GF-D8 (cell line): ENCODE measurements at regions not wholly inside any gene's neighbourhood (a gene's known extent, or its start where the extent isn't known, plus 50 kb on each side); places are given as distances from the start of the nearest gene placed in this dataset.

ENCODE experiments used
- DNase-seq: peaks from one replicate; lab custom pipeline; 2025; lab: John Stamatoyannopoulos, UW

DNA sequence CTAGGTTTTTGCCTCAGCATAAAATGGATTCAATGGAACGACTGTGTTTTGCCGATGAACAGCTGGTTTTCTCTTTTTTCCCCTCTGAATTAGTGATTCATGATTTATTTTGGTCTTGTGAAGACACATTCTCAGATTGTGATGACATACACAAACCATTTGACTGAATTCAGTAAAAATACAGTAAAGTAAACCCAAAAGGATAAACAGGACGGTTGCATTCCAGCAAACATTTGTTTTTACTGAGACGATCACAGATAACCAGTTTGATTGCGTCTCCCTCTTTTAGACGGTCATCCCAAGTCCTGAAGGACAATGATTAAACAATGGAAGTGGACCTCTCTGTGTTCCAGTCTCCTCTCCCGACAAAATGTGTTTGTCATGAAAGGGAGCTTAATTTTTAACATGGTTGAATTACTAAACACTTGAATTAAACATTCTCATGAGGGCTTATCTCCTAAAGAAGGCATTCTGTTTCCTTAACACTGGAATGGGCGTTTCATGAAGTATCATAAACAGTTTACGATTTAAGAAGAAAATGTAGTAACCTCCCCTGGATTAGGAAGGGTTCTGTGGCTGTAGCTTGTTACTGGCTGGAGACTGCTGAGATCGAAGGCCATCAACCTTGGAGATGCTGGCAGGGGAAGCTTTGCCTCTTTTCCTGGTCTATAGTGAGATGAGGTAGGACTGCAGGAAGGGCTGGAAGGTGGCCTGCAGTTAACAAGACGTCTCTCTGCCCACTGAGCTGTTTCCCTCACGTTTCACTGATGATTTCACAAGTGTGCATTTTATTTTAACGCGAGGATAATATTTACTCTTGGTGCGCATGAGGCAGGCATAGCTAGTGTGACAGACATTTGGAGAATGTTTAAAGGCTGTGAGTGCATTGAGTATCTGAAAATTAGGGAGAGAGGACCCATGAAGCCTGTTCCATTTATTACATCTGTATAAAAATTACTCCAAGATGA is 457.9 kb downstream of the FGF9 start:
- DNase-seq = no peak

DNA sequence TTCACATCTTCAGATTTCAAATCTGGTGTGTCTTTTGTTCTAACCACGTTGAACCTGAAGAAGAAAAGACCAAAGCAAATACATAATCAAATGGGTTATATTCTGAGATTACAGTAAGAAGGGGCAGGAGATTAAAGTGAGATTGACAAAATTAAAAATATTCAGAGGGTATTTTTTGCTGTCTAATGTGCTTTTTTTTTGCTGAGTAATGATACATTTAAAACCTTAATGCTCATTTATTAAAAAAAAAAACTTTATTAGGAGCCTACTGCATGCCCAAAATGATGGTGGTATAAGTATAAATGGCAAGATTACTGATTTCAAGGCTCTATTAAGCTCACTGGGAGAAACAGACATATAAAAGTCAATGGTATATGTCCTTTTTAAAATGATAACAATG is 459.4 kb downstream of the FGF9 start:
- DNase-seq = no peak

DNA sequence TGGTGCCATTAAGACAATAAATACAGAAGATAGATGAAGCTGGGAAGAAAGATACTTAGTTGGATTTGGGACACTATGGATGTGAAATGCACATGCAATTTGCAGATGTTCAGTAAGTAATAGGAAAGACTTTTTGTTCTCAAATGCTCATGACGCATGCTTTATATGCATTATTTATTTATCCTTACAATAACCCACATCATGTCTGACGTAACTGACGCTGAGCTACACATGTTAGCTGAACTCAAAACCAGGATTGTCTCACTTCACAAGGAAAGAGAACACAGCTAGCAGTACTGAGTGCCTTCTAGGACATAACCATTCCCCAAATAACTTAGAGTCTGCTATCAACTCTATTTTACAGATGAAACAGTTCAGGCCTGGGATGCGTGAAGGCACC is 463.4 kb downstream of the FGF9 start:
- no peak for DNase-seq

DNA sequence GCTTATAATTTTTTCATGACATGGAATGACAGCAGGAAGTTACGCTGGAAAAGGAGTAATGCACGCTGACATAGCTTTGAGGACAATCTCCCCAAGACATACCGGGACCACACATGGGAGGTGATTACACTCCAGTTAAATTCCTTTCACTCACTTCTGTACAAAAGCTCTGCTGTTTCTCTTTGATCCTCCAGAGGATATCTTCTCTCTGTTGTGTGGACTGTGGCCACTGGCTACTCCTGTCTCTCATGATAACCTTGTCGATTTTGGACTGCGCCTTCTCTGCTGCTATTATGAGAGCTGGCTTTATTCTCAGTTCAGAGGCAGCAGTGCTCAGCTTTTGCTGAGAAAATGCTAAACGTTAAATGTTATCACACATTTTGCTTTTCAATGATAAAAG is 464.6 kb downstream of the FGF9 start:
- no peak for DNase-seq

DNA sequence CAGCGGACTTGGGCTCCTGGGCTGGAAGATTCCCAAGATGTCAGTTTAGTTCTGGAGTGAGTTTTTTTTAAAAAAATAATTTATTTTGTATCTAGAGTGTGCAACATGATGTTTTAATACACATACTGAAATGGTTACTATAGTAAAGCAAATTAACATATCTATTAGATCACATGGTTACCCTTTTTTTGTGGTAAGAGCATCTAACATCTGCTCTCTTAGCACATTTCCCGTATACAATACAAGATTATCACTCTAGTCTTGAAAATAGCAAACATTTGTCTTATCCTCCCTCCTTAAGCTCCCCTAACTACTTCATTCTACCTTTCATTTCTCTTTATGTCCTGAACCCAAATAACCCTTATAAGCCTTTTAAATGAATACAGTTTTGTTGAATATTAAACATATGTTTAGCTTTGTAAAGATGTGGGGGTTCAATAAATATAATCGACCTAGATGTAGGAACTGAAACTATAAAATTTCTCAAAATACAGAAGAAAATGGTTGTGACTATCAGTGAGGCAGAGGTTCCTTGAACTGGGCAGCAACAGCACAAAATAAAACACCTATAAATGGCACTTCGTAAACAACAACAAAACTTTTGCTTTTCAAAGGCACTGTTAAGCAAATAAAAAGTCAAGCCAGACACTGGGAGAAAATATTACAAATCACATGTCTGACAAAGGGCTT is 466.6 kb downstream of the FGF9 start:
- DNase-seq = no peak

DNA sequence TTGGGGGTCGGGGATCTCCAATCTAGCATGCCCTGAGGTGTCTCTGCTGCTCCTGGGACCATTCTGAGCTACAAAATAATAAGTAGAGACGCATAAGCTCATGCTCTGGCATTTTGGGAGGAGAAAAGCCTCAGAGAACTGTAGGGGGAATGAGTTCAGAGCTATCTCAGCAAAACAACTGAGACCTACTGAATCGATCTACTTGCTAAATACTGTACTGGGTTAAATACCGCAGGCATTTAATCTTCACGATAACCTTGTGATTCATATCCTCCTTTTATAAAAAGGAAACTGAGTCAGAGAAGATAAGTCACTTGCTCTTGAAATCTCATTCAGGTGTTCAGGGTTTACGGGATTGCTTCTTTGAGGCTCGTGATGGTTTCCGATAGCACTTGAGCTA is 468.1 kb downstream of the FGF9 start:
- DNase-seq = no peak

DNA sequence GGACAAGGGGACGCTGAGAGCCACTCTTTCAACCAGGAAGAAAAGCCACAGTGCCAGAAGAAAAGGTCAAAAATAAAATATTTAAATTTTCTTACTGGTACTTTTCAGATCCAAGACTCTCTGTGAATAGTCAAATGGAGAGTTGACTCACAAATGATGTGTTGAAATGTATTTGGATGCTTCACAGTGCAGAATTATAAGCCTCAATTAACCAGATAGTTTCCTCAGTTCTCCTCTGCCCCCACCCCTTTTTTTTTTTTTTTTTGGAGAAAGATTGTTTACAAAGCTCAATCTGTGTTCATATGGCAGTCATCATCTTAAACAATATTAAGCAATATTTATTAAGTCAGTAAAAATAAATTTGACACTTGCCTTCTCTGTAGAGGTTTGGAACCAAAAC is 470.8 kb downstream of the FGF9 start:
- no peak for DNase-seq

DNA sequence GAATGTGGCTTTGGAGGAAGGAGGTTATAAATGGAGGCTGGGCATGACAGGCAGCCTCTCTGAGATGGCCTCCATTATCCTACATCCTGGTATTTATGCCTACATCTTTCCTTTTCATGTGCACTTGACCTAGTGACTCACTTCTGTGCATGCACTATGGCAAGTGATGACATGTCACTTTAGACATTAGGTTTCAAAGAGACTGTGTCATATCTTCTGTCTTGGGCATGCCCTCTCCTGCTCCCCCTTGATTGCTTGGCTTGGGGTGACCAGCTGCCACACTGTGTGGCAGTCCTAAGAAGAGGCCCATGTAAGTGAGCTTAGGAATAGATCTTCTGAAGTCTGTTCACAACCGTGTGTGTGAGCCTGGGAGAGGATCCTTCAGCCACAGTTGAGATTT is 472.8 kb downstream of the FGF9 start:
- DNase-seq = no peak

DNA sequence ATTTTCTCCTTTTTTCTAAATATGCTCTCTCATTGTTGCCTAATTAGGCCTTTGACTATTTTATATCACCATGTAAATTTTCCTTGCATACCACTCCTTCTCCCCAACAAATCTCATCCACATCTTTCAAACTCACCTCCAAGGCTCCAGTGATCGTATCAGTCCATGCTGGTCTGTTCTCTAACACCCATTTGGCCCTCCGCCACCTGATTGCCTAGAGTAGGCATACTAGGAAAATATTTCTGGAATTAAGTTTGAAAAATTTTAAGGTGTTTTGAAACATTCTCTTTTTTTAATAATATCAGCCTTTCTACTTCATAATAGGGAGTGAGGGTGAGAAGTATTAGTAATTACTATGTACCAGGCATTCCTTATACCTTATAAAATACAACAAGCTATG is 473.9 kb downstream of the FGF9 start:
- DNase-seq = no peak

DNA sequence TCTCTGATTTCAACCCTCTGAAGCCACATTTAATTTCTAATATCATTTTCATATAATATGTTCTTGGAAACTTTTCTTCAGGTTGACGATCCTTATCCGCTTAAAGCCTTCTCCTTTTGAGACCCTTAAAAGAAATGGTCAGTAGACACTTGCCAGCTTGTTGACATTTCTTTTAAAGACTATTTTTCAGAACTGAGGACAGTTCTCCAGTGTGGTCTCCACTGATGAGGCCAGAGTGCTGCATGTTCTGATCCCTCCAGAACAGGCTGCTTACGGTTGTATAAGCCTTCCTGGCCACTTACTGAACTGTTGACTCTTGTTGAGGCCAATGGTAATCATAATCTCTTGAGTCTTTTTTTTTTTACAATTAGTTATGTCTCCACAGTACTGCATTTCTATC is 477.3 kb downstream of the FGF9 start:
- DNase-seq = no peak

DNA sequence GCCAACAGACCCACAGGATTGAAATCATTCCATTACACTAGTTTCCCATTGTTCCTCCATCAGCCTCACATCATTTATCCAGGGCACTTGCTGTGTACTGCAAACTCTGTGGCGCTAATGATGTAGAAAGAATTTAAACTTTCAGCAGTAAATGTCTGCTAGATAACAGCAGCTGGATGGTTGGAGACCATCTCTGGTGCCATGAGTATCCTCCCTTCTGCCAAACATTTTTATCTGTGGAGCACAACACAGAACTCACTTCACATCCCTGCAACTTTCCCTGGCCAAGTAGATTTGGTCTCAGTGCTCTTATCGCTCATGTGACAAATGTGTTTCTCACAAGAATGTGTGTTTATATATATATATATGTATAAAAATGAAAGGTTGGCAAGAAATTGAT is 481.9 kb downstream of the FGF9 start:
- no peak for DNase-seq

DNA sequence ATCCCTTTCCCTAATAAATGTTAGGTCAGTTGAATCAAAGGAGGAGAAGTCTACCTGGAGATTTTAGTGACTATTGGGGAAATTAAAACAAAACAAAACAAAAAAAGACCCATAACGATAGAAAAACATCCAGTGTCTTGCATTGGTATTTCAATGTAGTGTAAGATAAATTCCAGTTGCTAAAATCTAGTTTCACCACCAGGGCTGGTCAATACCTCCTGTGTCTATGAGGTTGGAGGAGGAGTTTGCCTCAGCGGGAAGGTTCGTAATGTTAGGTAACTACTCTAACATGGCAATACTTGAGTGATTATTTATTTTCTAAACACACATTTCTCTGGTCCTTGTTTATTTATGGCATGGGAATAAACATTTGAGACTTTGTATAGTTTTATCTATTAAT is 483.2 kb downstream of the FGF9 start:
- DNase-seq = no peak

DNA sequence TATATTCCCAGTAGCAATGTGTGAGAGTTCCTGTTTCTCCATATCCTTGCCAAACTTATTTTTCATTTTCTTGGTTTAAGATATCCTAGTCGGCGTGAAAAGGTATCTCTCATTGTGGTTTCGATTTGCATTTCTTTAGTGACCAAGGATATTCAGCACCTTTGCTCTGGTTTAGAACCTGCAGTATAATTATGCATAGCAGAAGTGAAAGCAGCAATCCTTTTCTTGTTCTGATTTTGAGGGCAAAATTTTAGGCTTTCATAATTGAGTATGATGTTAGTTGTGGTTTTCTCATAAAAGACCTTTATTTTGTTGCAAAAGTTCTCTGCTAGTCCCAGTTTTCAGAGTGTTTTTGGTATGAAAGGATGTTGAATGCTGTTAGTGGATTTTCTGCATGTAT is 491.0 kb downstream of the FGF9 start:
- no peak for DNase-seq

DNA sequence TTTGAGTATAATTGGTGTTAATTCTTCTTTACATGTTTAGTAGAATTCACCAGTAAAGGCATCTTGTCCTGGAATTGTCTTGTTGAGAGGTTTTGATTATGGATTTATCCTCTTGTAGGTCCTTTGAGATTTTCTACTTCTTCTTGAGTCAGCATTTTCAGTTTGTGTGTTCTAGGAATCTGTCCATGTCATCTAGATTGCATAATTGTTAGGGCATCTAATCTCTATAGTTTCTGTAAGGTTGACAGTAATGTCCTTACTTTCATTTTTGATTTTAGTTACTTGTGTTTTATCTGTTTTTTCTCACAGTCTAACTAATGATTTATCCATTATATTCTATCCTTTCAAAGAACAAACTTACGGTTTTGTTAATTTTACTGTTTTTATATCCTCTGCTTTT is 492.0 kb downstream of the FGF9 start:
- DNase-seq = no peak

DNA sequence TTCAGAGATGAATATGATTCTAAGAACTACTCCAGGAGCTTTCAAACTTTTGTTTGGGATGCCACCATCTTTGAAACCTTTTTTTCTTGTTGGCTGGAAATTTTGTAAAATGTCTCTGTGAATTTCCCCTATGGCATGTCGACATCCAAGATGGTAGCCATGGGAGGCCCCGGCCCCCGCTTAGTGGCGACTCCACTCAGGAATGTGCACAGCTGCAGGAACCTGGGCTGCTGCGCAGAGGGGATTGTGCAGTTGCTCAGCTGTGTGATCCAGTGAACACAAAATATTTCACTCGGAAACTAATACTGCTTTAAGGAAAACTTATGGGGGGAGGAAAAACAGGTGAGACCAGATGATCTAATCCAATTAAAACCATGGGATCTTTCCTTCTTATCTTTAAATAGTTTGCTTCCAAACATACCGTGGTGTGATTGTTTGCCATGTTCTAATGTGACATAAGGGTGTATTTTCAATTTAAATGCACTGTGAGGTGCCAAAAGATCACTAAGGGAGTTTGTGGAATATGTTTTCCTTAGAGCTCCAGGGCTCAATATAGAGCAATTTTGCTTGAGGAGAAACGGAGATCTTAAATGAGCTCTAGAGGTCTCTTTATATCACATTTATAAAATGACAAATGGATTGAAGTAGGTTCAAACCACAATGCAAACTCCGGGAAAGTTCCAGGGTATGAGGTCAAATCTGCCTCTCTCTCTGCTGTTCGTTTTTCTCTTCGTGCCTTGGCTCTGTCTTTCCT is 497.7 kb downstream of the FGF9 start:
- DNase-seq = no peak

DNA sequence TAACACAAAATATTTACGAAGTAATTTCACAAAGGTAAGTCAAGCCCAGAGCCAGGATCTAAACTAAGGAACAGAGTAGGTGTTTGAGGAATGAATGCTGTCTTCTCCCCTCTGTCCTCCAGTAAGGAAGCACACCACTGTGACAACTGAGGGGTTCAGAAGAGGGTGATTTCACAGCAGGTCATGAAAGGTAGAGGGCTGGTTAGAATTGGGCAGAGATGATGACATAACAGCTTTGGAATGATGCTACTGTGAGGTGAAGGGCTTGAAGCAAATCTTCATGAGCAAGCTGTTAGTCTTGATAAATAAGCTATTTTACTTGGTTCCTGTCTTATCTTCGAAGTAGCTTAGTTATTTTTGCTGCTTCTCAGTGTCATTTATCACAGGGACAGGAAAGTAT is 498.6 kb downstream of the FGF9 start:
- DNase-seq = no peak

DNA sequence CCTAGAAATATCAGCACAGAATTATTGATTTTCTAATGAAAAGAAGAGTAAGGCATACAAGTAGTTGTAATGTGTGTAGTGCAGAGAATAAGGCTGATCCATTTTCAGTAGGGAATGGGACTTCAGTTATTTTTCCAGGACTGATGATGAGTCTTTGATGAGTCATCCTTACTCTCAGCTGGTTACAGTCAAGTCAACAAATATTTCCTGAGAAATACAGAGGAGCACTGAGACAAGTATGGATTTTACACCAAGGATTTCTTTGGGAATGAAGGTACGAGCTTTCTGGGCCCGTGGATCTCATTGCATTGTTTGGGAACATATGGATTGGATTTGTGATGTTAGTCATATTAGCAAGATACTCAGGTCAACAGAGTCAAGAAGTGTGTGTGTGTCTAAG is 502.7 kb downstream of the FGF9 start:
- DNase-seq = no peak

DNA sequence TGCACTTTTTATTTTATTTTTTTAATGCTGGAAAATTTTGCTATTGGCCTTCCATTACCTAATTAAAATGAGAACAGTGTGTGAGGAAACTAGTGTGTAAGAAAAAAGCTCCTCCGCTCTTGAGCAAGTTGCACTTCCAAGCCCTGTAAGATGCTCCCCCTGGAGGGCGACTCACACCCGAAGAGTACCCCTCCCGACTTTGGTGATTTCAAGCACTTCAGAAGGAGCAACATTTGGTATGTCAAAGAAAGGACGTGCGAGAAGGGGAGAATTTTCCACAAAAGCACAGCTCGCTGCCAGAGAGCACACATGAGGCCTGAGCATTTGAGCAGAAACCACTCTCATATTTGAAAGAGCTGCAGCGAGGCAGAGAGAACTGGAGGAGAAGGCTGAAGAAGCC is 504.4 kb downstream of the FGF9 start:
- DNase-seq = no peak

DNA sequence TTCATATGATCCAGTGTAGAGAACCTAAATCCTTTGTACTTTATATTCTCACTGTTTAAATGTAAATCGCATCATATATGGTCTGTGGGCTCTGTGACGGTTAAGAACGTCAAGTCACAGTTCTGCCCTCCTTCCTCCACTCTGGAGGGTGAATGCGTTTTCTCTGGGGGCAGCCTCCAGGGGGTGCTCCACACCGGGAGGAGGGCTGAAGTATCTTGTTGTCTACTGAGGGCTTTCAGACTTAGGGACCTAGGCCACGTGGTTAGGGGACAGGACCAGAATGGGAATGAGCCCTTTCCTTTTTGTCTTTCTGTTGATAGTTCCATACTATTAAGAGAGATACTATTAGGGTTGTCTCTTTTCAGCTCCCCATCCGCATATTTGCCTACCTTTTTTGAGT is 504.9 kb downstream of the FGF9 start:
- no peak for DNase-seq

DNA sequence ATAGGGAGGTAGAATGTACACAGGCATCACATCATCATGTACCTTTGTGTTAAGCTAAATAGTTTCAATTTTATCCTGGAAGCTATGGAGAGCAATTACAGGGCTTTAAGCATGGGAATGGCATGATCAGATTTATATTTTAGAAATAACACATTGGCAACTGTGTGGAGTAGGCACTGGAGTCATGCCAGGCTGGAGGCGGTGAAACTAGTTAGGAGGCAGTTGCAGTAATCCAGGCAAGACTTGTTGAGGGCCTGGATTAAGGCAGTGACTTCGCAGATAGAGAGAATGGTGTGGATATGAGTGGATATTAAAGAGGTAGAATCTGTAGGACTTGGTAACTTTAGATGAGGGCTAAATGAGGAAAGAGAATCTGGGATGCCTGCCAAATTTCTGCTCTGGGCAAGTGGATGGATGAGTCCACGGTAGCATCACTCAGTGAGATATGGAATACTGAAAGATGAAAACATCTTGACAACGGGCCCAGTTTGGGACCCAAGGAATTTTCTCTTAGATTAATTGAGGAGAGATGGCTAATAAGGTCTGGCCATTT is 506.2 kb downstream of the FGF9 start:
- DNase-seq = no peak

DNA sequence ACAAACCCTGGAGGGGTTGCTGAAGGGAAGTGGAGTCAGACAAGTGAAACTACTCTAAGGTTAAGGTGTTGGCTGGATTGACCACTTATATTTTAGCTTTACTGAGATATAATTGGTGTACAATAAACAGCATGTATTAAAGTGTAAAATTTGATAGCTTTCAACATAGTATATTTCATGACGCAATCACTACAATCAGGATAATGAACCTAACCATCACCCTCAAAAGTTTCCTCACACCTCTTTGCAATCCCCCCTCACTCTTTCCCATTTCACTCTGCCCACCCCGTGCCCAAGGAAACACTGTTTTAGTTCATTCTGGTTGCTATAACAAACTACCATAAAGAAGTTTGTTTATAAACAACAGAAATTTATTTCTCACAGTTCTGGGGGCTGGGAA is 508.0 kb downstream of the FGF9 start:
- no peak for DNase-seq

DNA sequence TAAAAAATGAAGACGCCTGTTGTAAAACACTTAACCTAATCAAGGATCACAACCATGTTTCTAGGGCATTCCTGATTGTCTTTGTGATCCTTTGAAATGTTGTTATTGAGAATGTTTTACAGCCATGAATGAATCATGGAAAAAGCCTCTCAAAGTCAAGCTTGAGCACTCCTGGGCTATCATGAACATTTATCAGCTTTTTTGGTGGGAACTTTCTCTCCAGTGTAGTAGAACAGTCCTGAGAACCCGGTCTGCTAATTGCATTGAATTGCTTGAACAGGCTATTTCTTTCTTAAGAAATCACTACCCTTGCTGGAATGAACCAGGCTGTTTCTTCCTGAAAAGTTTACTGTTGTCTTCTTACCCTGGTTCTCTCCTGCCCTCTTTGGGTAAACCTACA is 516.5 kb downstream of the FGF9 start:
- no peak for DNase-seq
